ENCODE measurements at regions not wholly inside any gene's neighbourhood (a gene's known extent, or its start where the extent isn't known, plus 50 kb on each side); places are given as distances from the start of the nearest gene placed in this dataset.

- no peak for TF ChIP-seq CTCF (IDR thresholded peaks at IDR 0.05 in 8 of 11, conservative IDR thresholded peaks at IDR 0.05 in 3 of 11)
- TF ChIP-seq POLR2A (IDR thresholded peaks at IDR 0.05) = no peak
Measured at GRCh38 chr11:109964487-109964886, 128.7 kb upstream of the ZC3H12C start.

Data from spleen (tissue), 7 donors.